ENCODE measurements at regions not wholly inside any gene's neighbourhood (a gene's known extent, or its start where the extent isn't known, plus 50 kb on each side); places are given as distances from the start of the nearest gene placed in this dataset.
A peak's percentile ranks its signal among the peaks of the same experiment; 100 is the strongest.

DNA sequence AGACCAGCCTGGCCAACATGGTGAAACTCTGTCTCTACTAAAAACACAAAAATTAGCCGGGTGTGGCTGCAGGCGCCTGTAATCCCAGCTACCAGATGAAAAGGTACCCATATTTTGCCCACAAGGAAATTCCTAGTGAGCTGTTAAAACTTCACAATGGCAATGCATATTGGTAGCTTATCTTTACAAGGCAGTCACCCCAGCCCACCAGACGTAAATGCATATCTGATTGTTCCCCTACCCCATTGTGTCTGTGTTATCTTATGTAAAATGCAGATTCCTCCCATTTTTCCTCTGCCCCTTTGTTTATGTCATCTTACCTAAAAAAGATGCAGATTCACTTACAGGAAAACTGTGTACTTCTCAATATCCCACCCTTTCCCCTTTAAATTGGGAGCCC, 103.1 kb upstream of the SLC2A1 start:
- DNase-seq: no peak
- Histone ChIP-seq H3K36me3 (no peaks in the 10 kb centered on the region), H3K27ac (no peak overlapping the region), H3K4me1 (ENCODE audit: insufficient read depth) (peaks cover 2% of the 10 kb centered on the region), H3K9me3 (no peaks in the 10 kb centered on the region), H3K27me3 (no peaks in the 10 kb centered on the region), H3K4me3 (no peak overlapping the region)
- no peak for TF ChIP-seq EP300 (IDR thresholded peaks at IDR 0.05)
- TF ChIP-seq, protein P1, sequence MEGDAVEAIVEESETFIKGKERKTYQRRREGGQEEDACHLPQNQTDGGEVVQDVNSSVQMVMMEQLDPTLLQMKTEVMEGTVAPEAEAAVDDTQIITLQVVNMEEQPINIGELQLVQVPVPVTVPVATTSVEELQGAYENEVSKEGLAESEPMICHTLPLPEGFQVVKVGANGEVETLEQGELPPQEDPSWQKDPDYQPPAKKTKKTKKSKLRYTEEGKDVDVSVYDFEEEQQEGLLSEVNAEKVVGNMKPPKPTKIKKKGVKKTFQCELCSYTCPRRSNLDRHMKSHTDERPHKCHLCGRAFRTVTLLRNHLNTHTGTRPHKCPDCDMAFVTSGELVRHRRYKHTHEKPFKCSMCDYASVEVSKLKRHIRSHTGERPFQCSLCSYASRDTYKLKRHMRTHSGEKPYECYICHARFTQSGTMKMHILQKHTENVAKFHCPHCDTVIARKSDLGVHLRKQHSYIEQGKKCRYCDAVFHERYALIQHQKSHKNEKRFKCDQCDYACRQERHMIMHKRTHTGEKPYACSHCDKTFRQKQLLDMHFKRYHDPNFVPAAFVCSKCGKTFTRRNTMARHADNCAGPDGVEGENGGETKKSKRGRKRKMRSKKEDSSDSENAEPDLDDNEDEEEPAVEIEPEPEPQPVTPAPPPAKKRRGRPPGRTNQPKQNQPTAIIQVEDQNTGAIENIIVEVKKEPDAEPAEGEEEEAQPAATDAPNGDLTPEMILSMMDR (IDR thresholded peaks at IDR 0.05): no peak
- TF ChIP-seq POLR2A (IDR thresholded peaks at IDR 0.05): no peak
- 92 to 97% (median 93%) methylated on average over 3 of the region's 3 CpGs for WGBS, 3 donors
- intact Hi-C loops (cut with DNase I): loop anchor here in 2 of 4 donors (10.0 kb wide), 2 partner anchors 277 to 287 kb away; partner anchors contain the start of gene TMEM269 (in 1 of the 2)

DNA sequence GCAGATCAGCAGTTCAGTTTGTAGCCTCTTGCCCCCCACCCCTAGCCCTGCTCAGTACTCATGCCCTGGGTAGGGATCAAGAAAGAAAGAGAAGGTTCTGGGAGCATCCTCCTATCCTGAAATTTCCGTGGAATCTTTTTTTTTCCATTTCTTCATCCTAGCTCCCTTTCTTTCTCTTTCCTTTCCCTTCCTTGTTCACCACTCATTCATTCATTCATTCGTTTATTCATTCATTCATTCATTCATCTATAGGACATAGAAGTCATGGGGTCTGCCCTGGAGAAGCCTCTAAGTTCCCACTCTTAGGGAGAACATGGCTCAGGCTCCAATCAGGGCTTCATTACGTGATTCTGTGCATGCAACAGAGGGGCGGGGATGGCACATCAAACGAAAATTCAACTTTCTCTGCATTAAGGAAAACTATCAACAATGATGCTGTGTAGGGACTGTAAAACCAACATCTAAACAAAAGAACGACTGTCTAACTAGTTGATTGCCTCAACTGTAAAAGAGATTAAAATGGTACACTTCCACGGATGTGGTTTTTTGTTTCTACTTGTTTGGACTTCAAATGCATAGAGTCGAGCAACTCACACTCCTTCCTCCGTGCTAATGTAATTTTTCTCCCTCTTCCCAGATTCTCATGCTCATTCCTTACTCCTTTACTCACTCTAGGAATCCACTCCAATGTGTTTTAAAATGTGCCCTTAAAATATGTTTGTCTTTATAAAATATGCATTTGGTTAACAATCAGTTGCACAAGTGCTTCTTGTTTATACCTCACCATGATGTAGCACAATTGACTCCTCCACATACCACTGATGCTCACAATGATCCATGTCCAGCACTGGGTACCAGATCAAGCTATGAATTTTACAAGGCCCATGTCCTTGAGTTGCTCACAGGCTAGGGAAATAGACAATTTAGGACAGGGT, 101.2 kb upstream of the SLC2A1 start:
- peaks cover 2% of the 10 kb centered on the region for H3K4me1 ChIP-seq (ENCODE audit: insufficient read depth)
- TF ChIP-seq EP300 (IDR thresholded peaks at IDR 0.05): no peak
- TF ChIP-seq, protein P1 (IDR thresholded peaks at IDR 0.05): no peak
- no peak for TF ChIP-seq POLR2A (IDR thresholded peaks at IDR 0.05)
- intact Hi-C loops (cut with DNase I): loop anchor here in 2 of 4 donors (10.0 kb wide), 2 partner anchors 275 to 285 kb away; partner anchors contain the start of gene TMEM269 (in 1 of the 2)
- H3K27ac ChIP-seq: no peak overlapping the region
- H3K27me3 ChIP-seq: no peaks in the 10 kb centered on the region
- no peak overlapping the region for H3K4me3 ChIP-seq
- 70 to 75% (median 71%) methylated on average over 9 of the region's 9 CpGs for WGBS, 3 donors
- H3K9me3 ChIP-seq: no peaks in the 10 kb centered on the region
- no peak for DNase-seq
- no peaks in the 10 kb centered on the region for H3K36me3 ChIP-seq

DNA sequence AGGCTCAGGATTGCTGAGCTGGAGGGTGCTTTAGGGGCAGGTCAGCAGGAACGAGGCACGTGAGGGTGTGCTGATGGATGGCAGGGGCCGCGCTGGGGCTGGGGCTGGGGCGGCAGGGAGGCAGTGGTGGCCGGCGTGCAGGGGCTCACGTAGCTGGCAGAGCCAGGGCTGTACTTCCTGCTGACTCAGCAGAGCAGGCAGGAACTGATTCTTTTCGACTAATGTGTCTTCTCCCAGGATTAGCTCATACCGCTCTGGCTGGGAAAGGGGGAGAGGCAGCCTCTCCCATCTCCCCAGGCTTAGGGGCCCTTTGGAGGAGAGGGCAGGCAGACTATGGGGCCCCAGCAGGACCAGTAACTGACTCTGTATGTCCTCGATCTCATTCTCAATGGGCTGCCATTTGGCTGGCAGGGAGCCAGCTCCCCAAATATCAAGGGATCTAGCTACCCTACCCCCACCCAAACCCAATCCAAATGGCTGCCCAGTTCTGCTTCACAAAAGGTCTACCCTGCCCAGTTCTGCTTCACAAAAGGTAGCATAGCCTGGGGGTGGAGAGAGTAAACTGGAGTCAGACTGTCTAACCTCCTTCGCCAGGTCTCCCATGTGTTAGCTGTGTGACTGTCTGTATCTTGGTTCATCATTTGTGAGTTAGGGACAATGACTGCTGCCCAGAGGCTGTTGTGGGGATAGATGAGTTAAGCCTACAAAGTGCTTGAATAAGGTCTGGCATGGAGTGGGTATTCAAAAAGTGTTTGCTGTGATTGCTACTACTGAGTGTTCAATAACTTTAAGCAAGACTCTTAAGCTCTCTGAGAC, 100.1 kb upstream of the SLC2A1 start:
- H3K9me3 ChIP-seq: no peaks in the 10 kb centered on the region
- H3K4me3 ChIP-seq: no peak overlapping the region
- H3K4me1 ChIP-seq (ENCODE audit: insufficient read depth): peaks cover 2% of the 10 kb centered on the region
- TF ChIP-seq EP300 (IDR thresholded peaks at IDR 0.05) (no peak), POLR2A (IDR thresholded peaks at IDR 0.05) (no peak)
- TF ChIP-seq, protein P1 (IDR thresholded peaks at IDR 0.05): no peak
- intact Hi-C loops (cut with DNase I): no loop called here
- no peaks in the 10 kb centered on the region for H3K27me3 ChIP-seq
- H3K27ac ChIP-seq: no peak overlapping the region
- DNase-seq: peak; percentile 23 to 50 (median 39)
- H3K36me3 ChIP-seq: no peaks in the 10 kb centered on the region
- 18 to 22% (median 20%) methylated on average over 12 of the region's 12 CpGs for WGBS, 3 donors

DNA sequence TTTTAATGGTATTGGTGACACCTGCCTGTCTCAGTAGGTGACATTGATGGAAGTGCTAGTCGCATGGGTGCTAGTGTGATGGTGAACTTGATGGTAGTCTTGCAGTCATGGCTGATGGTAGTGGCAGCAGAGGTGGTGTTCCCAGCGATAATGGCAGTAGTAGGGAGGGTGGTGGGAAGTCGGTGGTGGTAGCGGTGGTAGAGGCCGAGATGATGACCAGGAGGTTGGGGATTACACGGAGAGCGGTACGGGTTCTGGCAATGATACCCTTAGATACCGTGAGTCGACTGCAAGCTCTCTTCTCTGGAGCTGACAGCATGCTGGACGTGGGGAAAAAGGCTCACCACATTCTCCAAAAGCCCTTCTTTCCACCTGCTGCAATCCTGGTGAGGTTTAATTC, 99.4 kb upstream of the SLC2A1 start:
- Histone ChIP-seq H3K27ac (no peak overlapping the region), H3K4me3 (no peak overlapping the region), H3K4me1 (ENCODE audit: insufficient read depth) (peaks cover 2% of the 10 kb centered on the region), H3K9me3 (no peaks in the 10 kb centered on the region), H3K36me3 (no peaks in the 10 kb centered on the region), H3K27me3 (no peaks in the 10 kb centered on the region)
- intact Hi-C loops (cut with DNase I): no loop called here
- DNase-seq: no peak
- 89 to 91% (median 89%) methylated on average over 11 of the region's 11 CpGs for WGBS, 3 donors
- TF ChIP-seq EP300 (IDR thresholded peaks at IDR 0.05): no peak
- TF ChIP-seq, protein P1 (IDR thresholded peaks at IDR 0.05): no peak
- TF ChIP-seq POLR2A (IDR thresholded peaks at IDR 0.05): no peak
